ENCODE measurements at regions not wholly inside any gene's neighbourhood (a gene's known extent, or its start where the extent isn't known, plus 50 kb on each side); places are given as distances from the start of the nearest gene placed in this dataset.

DNA sequence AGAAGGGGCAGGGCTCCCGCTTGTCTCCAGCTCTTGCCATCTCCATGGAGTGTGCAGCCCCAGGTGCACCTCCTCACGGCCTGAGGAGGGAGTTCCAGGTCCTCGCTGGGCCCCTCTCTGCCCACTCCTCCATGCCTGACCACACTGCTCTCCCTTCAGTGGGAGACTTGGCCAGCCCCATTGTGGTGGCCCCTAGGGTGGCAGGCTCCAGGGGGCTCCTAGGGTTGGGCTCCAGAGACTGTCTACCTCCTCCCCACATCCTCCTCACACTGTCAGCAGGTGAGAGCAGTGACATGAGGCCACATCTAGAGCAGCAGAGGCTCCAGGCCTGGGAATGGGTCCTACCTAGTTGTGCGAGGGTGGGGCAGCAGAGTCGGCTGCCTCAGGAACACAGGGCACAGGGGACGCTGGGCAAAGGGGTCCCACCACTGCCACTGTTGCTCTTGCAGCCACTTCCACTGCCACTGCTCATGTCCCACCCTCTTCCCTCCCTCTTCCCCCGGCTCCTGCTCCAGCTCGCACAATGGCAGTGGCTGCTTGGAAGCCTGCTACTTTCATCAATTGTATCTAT lies 514.8 kb downstream of the MRPL39 start:
- Histone ChIP-seq H3K36me3 (replicated peaks; ENCODE audit: low read depth, low read length) (peaks cover 4% of the 10 kb centered on the region), H3K9me3 (ENCODE audit: insufficient read depth, low read length) (peaks cover 6% of the 10 kb centered on the region; the same call in 1 of the 2 replicates), H3K4me3 (ENCODE audit: low read length) (no peak overlapping the region), H3K79me2 (ENCODE audit: low read length) (no peaks in the 10 kb centered on the region), H3K27me3 (ENCODE audit: low read depth, low read length) (no peaks in the 10 kb centered on the region), H3K4me2 (ENCODE audit: low read length) (no peak overlapping the region), H4K20me1 (ENCODE audit: insufficient read depth, low read length) (no peaks in the 10 kb centered on the region), H2AFZ (ENCODE audit: low read depth, low read length) (no peak overlapping the region), H3K9ac (ENCODE audit: low read length) (no peak overlapping the region), H3K27ac (ENCODE audit: low read length) (no peak overlapping the region), H3K4me1 (ENCODE audit: low read length) (no peaks in the 10 kb centered on the region)
- TF ChIP-seq, protein P1, sequence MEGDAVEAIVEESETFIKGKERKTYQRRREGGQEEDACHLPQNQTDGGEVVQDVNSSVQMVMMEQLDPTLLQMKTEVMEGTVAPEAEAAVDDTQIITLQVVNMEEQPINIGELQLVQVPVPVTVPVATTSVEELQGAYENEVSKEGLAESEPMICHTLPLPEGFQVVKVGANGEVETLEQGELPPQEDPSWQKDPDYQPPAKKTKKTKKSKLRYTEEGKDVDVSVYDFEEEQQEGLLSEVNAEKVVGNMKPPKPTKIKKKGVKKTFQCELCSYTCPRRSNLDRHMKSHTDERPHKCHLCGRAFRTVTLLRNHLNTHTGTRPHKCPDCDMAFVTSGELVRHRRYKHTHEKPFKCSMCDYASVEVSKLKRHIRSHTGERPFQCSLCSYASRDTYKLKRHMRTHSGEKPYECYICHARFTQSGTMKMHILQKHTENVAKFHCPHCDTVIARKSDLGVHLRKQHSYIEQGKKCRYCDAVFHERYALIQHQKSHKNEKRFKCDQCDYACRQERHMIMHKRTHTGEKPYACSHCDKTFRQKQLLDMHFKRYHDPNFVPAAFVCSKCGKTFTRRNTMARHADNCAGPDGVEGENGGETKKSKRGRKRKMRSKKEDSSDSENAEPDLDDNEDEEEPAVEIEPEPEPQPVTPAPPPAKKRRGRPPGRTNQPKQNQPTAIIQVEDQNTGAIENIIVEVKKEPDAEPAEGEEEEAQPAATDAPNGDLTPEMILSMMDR (IDR thresholded peaks at IDR 0.05; ENCODE audit: low read depth, low read length) = no peak
- TF ChIP-seq EZH2phosphoT487 (IDR thresholded peaks at IDR 0.05; ENCODE audit: low read depth) = no peak

DNA sequence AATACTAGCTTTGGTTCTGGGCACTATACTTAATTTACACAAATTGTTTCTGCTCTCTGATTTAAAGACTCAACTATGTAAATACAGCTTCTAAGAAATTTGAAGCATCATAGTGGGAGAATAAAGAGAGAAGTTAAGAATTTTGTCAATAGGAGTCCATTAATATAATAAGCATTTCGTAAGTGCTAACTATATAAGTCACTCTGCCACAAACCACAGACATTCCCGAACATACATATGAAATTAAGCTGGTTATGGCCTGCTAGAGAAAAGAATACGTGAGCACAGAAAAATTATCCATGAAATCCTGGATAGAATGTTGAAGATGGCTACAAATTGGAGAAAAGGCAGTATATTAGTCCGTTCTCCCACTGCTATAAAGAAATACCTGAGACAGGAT lies 526.2 kb downstream of the MRPL39 start:
- Histone ChIP-seq H3K4me2 (ENCODE audit: low read length) (no peak overlapping the region), H3K9ac (ENCODE audit: low read length) (no peak overlapping the region), H4K20me1 (ENCODE audit: insufficient read depth, low read length) (no peaks in the 10 kb centered on the region), H3K9me3 (ENCODE audit: insufficient read depth, low read length) (no peaks in the 10 kb centered on the region), H2AFZ (ENCODE audit: low read depth, low read length) (no peak overlapping the region), H3K4me3 (ENCODE audit: low read length) (no peak overlapping the region), H3K27me3 (ENCODE audit: low read depth, low read length) (no peaks in the 10 kb centered on the region), H3K4me1 (ENCODE audit: low read length) (no peaks in the 10 kb centered on the region), H3K79me2 (ENCODE audit: low read length) (no peaks in the 10 kb centered on the region), H3K36me3 (replicated peaks; ENCODE audit: low read depth, low read length) (no peaks in the 10 kb centered on the region), H3K27ac (ENCODE audit: low read length) (no peak overlapping the region)
- TF ChIP-seq, protein P1 (IDR thresholded peaks at IDR 0.05; ENCODE audit: low read depth, low read length) = no peak
- TF ChIP-seq EZH2phosphoT487 (IDR thresholded peaks at IDR 0.05; ENCODE audit: low read depth) = no peak

DNA sequence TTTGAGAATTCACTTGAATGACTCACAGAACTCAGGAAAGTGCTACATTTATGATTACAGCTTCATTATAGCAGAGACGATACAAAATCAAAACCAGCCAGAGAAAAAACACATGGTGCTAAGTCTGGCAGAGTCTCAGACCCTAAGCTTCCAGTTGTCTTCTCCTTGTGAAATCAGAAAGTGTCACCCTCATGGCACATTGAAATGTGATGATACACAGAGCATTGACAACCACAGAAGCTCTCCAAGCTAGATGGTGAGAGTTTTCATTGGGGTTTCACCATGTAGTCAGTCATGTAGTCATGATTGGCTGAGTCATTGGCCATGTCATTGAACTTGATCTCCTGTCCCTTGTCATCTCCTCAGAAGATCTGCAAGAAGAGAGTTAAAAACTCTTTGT lies 526.6 kb downstream of the MRPL39 start:
- Histone ChIP-seq H3K27me3 (ENCODE audit: low read depth, low read length) (no peaks in the 10 kb centered on the region), H3K79me2 (ENCODE audit: low read length) (no peaks in the 10 kb centered on the region), H3K4me1 (ENCODE audit: low read length) (no peaks in the 10 kb centered on the region), H3K4me3 (ENCODE audit: low read length) (no peak overlapping the region), H2AFZ (ENCODE audit: low read depth, low read length) (no peak overlapping the region), H3K9me3 (ENCODE audit: insufficient read depth, low read length) (no peaks in the 10 kb centered on the region), H4K20me1 (ENCODE audit: insufficient read depth, low read length) (no peaks in the 10 kb centered on the region), H3K9ac (ENCODE audit: low read length) (no peak overlapping the region), H3K4me2 (ENCODE audit: low read length) (no peak overlapping the region), H3K36me3 (replicated peaks; ENCODE audit: low read depth, low read length) (no peaks in the 10 kb centered on the region), H3K27ac (ENCODE audit: low read length) (no peak overlapping the region)
- TF ChIP-seq, protein P1 (IDR thresholded peaks at IDR 0.05; ENCODE audit: low read depth, low read length) = no peak
- no peak for TF ChIP-seq EZH2phosphoT487 (IDR thresholded peaks at IDR 0.05; ENCODE audit: low read depth)

DNA sequence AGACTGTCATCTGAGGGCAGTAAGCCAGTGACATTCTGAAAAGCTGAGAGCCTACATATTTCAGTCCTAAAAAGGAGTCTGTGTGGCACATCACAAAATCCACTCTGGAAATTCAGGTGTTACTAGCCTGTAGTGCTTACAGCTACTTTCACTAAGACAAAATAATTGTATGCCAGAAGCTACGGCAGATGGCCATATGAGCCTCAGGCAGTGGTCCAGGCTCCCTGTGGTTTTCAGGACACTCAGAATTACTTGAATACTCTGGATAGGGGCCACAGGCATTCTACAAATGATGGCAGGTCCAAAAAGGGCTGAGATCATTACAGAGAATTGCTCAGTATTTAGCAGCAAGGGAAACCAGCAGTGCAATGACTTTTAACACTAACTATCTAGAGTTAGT lies 527.1 kb downstream of the MRPL39 start:
- H3K27me3 ChIP-seq (ENCODE audit: low read depth, low read length) = no peaks in the 10 kb centered on the region
- no peak overlapping the region for H3K4me3 ChIP-seq (ENCODE audit: low read length)
- H3K79me2 ChIP-seq (ENCODE audit: low read length) = no peaks in the 10 kb centered on the region
- H2AFZ ChIP-seq (ENCODE audit: low read depth, low read length) = no peak overlapping the region
- no peaks in the 10 kb centered on the region for H3K4me1 ChIP-seq (ENCODE audit: low read length)
- H3K9ac ChIP-seq (ENCODE audit: low read length) = no peak overlapping the region
- H3K4me2 ChIP-seq (ENCODE audit: low read length) = no peak overlapping the region
- no peaks in the 10 kb centered on the region for H4K20me1 ChIP-seq (ENCODE audit: insufficient read depth, low read length)
- H3K9me3 ChIP-seq (ENCODE audit: insufficient read depth, low read length) = no peaks in the 10 kb centered on the region
- no peak for TF ChIP-seq EZH2phosphoT487 (IDR thresholded peaks at IDR 0.05; ENCODE audit: low read depth)
- TF ChIP-seq, protein P1 (IDR thresholded peaks at IDR 0.05; ENCODE audit: low read depth, low read length) = no peak
- H3K27ac ChIP-seq (ENCODE audit: low read length) = no peak overlapping the region
- H3K36me3 ChIP-seq (replicated peaks; ENCODE audit: low read depth, low read length) = no peaks in the 10 kb centered on the region

Measured in OCI-LY3 (cell line).